Activated CD4-positive, alpha-beta T cell treated with anti-CD3 and anti-CD28 coated beads for 48 hours (primary cell): ENCODE measurements at regions not wholly inside any gene's neighbourhood (a gene's known extent, or its start where the extent isn't known, plus 50 kb on each side); places are given as distances from the start of the nearest gene placed in this dataset.

Experiments used
- DNase-seq: peaks from one replicate; pipeline ENCODE4 v3.0.0-alpha.2; 2020

GRCh38 chr9:14517154-14517906, 175.9 kb downstream of the ZDHHC21 start:
- no peak for DNase-seq

DNA sequence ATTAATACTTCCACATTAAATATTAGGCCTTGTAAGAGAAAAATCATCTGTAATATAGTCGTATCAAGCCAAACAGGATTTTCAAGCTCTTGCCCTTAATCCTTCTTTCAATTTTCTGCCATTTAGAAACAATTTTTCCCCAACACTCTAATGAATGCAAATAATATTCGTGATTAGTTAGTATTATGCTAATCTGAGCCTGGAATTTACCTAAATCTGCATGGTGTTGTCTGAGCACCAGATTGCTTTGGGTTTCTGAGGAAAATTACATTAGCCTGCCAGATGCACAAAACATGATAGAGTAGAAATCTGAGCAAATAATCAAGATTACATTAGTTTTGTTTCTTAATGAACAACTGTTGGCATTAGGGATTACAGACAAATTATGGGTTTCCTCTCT, 176.6 kb downstream of the ZDHHC21 start:
- no peak for DNase-seq

DNA sequence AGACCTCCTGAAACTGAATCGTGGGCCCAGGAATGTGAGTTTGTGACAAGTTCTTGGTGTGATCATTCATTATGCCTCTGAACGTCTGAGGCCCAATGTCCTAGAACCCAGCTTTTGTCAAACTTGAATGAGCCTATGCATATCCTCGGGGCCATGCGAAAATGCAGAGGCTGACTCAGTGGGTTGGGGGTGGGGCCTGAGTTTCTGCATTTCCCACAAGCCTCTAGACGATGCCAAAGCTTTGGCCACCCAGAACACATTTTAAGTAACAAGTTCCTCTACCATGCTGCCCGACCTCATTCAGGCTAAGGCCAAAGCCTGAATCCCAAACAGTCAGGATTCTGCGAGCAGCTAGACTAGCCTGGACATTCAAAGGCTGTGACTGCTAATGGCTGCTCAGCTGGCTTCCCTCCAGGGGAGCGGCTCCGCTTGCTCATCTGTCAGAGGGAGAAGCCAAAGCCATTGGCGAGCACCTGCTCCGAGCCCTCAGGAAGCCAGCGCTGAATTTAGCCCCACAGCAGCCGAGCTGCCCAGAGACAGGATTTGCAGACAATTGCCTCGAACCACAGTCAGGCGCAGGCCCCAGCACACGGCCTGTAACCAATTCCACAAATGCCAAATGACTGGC, 177.5 kb downstream of the ZDHHC21 start:
- DNase-seq, result no peak

- no peak for DNase-seq
These were observed 178.2 kb downstream of the ZDHHC21 start for GRCh38 chr9:14515049-14515448.

DNA sequence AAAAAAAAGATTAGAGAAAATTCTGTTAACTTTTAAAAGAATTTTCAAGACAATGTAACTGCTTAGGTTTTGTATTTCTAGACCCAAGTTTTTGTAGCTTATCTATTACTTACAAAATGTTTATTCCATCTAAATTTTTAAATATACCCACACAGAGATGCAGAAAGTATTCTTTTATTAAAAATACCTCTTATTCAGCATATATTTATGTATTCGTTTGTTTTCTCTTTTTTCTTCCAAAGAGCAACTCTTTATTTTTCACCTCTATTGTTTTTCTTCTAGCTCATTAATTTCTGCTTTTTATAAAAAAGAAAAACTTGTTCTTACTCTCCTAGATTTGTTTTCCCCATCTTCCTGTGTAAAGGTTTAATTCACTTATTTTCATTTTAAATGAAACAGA, 180.3 kb downstream of the ZDHHC21 start:
- DNase-seq, result no peak

DNA sequence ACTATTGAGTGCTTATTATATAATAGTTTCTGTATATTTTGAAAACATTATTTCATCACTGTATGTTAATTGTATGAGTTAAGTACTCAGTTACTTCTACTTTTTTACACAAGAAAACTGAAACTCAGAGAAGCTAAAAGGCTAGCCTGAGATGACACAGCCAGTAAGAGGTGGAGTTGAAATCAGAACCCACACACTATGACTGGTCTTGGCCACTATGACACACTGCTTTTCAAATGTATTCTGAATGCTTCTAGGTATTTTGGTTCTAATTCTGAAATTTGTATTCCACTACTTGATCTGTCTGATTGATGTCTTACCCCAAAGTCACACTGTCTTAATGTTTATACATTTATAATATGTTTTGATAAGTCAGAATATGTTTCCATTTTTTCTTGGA, 181.8 kb downstream of the ZDHHC21 start:
- DNase-seq, result no peak

- no peak for DNase-seq
These were observed 184.3 kb downstream of the ZDHHC21 start for GRCh38 chr9:14508884-14509283.

- DNase-seq, result no peak
These were observed 187.4 kb upstream of the NFIB start for GRCh38 chr9:14501366-14501765.

DNA sequence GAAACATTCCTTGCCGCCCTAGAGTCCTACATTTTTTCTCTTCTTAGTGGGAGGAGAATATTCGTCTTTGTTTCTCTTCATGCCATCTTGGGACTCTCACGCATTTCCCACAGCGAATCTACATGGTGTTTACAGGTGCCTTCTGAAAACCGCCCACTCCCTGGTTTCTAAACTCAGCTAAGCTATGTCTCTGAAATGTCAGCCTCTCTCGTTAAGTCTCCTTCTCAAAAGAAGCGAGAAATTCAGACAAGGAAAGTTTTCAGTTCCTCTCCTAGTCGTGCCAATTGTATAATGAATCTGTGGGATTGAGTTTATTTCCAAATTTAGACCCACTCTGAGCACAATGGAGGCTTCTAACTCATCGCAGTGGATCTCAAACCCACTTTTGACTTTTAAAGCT, 186.8 kb upstream of the NFIB start:
- DNase-seq, result no peak

DNA sequence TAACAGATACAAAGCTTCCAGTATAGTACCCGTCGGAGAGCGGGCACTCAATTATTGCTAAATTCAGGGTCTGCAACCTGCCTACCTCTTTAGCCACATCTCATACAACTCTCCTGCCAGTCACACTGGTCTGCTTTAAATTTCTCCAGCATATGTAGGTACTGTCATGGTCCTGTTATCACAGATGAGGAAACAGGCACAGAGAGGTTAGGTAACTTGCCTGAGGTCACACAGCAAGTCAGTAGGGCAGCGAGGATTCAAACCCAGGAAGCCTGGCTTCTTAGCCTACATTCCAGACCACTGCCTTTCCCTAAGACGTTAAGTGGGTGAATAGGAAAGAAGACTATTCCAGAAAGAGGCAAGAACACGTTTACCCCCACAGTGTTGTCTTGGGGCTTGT, 186.0 kb upstream of the NFIB start:
- DNase-seq, result no peak

DNA sequence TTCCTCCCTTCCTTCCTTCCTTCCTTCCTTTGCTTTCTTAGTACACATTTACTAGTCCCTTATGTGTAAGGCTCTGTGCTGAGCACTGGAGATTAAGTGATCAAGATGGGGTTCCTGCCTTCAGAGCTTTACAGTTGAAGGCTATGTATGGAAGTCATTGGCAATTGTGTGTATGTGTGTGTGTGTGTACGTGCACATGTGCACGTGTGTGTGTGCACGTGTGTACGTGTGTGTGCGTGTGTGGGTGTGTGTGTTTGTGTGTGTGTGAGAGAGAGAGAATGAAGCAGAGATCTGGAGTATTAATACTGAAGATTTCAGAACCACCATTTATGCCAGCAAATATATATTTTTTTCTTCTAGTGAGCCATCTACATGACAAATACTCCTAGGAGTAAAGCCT, 184.9 kb upstream of the NFIB start:
- no peak for DNase-seq

DNA sequence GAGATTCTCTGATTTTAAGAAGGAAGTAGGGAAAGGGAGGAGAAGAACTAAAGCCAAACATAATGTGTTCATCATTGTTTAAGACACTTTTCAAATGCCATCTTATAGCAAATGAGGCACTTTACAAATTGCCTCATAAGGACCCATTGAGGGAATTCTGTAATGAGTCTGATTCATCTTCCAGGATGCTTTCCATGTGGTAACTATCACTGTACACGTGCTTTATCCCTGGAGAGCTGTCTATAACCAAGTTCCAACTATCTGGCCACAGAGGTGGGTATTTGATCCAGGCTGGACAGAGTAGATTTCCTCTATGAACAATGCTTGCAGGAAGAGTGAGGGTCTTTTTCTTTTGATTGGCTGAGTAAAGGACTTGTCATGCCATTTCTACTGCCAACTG, 183.5 kb upstream of the NFIB start:
- DNase-seq, result no peak

DNA sequence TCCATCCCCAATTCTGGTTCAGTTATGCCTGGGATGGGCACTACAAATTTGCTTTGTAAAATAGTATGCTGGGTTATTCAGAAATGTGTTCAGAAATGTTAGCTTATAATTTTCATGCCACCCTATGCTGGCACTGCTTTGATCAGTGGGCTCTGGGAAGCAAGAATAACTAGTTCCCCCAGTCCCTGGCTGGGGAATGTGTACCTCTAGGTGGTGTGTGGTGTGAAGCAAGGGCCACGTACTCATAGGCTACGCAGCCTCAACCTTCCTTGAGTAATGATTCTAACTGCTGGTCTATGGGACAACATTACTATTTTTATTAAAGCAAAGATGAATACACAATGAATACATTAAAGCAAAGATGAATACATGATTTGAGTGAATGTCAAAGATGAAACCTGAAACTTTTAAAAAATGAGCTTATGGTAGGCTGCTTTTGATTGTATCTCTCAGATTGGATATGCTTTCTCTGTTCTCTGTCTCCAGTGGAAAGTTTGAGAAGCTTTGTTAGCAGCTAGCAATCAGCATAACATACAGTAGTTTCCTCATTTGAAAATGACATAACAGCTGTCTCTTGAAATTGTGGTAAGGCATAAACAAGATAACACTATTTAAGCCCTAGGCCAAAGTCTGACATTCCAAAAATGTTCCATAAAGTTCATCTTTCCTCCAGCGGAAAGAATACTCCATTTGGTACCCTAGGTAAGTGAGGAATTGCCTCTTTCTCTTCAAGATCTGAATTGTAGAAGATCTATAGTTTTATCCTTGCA, 174.7 kb upstream of the NFIB start:
- no peak for DNase-seq

DNA sequence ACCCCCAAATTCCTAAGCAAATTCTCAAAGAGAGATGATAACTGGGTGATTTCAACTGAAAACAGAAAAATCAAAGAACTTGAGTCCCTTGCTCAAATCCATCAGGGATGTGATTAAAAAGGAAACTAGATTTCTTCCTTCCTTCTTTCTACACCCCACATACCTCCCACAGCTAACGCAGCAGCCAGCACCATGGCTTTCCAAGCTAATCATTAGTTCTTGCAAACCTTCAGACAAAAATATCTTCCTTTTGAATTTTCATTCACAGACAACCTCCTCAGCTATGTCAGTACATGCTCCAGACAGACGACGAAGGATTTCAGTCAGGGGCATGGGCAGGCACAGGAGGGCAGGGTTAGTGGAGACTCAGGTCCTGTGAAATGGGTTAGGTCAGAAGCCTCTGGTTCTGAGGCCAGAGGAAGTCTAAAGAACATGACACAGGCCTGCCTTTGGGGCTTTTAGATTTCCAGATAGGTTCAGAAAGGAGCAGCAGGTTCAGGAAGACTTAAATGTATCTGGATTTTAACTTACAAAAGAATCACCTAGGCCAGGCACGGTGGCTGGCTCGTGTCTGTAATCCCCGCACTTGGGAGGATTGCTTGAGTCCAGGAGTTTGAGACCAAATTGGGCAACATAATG, 173.7 kb upstream of the NFIB start:
- no peak for DNase-seq

DNA sequence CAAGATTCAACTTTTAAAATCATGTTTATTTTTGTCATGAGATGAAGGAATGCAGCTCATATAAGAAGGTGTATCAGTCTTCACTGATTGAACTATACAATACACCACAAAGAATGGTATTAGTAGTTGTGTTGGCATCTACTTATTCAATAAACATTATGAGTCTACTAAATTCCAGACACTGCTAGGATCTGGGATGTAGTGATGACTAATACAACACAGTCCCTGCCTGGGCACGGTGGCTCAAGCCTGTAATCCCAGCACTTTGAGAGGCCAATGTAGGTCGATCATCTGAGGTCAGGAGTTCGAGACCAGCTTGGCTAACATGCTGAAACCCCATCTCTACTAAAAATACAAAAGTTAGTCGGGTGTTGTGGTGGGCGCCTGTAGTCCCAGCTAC, 171.4 kb upstream of the NFIB start:
- no peak for DNase-seq

DNA sequence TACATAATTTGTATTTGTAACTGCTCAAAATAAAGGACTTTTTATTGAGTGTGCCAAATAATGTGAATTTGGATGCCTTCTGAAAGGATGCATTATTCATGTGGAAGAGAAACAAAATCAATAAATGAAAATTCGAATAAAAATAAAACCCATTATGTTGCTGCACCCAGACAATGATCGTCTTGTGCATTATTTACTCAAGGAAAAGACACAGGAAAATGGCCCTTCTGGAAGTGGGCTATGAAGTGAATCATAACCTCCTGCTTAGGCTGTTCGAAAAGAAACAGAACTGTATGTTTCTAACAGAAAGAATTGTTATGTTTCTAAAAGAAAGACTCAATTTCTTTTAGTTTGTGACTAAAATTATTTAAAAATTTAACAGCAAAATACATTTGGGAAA, 168.9 kb upstream of the NFIB start:
- no peak for DNase-seq

DNA sequence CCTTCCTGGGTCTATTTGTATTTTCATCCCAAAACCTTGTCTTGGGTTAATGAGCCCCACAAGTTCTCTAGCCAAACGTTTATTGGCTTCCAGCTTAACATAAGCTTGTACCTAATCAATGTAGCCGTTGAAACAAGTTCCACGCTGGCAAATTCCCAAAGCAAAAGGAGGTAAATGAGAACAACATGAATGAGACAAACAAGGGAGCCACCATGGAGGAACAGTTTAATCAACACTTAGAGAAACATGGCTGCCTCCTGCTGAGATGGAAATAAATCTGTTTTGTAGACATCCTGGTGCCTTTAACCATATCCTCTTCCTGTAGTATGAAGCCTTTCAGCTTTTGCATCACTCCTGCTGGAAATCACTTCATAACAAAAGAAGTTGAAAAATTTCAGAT, 166.6 kb upstream of the NFIB start:
- DNase-seq, result no peak

DNA sequence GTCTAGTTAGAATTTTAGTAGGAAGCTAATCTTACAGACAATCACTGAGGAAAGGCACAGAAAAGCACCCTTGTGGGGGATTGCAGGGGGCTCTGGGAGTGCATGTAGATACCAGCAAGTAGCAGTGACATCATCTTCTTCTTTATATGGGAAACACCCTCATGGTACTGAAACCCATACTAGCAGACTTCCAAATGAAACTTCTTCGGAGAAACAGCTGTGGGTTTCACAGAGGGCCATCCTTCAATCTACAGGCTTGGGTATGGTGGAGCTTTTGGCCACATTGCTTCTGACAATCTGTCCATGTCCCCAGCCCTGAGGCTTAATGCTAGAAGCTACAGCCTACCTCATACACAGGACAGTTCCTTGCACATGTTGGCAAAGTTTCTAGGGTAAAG, 165.2 kb upstream of the NFIB start:
- no peak for DNase-seq

- DNase-seq, result no peak
These were observed 164.5 kb upstream of the NFIB start for GRCh38 chr9:14478175-14479162.

- DNase-seq, result no peak
These were observed 157.1 kb upstream of the NFIB start for GRCh38 chr9:14471041-14471440.

DNA sequence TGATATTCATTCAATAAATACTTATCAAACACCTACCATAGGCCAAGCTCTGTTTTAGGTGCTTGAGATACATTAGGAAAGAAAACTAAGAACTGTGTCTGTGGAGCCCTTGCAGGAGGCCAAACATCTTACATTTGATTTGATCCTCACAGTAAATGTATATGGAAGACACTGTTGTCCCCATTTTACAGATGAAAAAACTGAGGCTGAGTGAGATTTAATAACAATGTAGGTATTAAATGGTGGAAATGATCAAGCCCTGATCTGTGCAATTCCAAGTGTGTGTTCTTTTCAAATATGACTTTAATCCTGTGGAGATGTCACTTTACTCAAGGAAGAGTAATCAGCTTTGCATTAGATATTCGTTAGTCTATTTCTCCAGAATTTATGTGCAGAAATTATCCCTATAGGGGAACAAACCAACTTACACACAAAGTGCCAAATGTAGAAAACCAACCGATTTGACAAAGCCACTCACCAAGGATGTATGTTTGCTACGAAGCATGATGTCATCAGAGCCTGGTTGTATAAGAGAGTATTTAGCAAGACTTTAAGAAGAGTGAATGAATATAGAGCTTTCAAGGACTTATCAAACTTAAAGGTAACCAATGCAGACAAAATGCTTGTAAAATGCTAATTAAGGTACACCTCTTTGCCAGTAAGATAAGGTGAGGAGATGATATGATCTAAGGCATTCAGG, 153.9 kb upstream of the NFIB start:
- no peak for DNase-seq

DNA sequence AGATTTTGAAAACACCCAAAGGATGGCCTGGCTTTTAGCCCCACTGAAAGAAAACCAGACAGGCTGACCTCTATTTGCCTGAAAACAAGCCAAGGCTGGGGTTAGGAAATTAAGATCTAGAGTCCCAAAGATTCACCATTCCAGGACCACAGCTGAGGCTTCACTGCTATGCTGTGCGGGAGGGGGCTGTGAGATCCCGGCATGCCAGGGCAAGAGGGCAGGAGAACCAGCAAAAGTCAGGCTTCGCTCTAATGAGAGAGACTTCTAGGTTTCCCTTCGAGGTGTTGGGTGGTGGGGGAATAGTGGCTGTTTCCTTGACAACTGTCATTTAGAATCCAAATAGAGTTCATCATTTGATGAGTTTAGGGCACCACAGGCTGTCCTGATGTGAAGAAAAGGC, 152.9 kb upstream of the NFIB start:
- no peak for DNase-seq
